Superior temporal gyrus (tissue), 1 donor: ENCODE measurements at regions not wholly inside any gene's neighbourhood (a gene's known extent, or its start where the extent isn't known, plus 50 kb on each side); places are given as distances from the start of the nearest gene placed in this dataset.

Source experiments
- DNase-seq: peaks from one replicate; pipeline ENCODE4 v3.0.0-alpha.2; 2016; ENCODE audit errors: extremely low spot score

DNA sequence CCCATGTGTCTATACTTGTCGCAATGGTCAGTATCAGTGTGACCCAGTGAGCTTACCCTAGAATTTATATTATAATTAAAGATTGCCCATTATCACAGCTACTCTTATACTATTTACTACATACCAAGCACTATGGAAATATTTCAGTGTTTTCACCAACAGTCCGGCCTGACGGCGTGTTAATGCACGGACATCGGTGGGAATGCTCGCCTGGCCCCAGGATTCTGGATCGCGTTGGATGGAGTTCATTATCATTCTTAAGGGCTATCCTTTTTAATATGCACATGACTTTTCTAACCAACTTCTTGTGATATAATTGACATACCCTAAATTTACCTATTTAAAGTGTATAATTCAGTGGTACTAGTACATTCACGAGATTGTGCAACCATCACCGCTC is 51.8 kb upstream of the AFDN start:
- DNase-seq, result no peak

DNA sequence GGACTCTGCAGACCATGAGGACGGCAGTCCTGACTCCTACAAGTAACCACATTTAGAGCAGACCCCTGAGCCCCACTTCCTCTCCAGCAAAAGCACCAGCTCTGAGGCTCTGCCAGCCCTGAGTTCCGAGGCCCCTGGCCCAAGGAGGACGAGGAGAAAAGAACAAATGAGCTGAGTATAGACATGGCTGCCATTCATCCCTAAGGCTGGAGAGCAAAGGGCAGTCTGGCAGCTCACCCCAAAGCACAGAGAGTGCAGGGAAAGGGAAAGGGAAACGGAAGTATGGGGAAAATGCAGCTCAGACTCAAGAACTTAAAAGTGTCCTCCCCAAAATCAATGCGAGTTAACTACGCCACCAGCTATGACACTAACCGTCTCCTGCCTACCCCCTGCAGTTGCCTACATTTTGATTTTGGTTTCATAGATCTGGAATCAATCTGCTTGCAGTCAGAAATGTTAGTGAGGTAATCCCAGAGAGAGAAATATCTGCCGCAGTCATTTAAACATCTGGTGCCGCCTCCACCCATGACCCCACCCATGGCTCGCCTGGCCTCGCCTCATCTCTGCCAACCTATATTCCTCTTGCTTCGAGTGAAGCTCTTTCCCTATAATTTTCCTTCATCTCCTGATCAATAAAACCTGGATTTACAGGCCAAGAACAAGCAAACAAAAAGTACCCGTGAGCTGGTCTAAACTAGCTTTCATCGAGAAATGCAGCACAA is 49.6 kb upstream of the AFDN start:
- DNase-seq, result no peak
